NCI-H2081 treated with DMSO at 0.1 percent for 48 hours (cell line): ENCODE measurements at regions not wholly inside any gene's neighbourhood (a gene's known extent, or its start where the extent isn't known, plus 50 kb on each side); places are given as distances from the start of the nearest gene placed in this dataset.

Experiments
- DNase-seq: peaks from one replicate; lab custom pipeline; 2025; lab: John Stamatoyannopoulos, UW

DNA sequence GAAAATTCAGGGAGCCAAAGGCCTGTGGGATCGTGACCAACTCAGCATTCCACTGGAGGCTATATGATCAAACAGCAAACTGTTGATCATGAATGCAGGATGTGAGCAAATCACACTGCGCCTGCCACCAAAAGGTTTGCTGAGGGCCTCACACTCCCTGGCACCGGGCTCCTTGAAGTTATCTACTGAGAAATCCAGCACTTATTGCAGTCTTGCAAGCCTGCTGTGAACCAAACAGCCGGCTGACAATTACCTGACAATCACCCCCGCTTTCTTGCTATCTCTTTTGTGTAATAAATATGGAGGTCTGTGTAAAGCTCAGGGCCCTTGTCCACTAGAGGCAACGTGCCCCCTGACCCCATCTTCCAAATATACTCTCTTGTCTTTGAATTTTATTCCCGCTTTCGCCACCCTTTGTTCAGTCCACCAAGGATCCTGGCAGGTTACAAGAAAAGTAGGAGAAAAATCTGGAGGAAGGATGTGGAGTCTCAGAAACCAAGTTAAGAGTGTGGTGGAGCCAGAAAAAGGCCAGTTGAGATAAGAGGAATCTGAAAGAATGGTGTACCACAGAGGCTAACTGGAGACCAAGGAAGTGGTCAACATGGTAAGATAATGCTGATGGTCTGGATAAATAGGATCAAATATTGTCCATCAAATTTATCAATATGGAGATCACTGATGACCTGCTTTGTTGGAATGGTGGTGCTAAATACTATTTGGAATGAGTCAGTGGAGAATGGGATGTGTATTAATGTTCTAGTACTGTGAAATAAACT is 229.2 kb downstream of the ALX1 start:
- DNase-seq = no peak

DNA sequence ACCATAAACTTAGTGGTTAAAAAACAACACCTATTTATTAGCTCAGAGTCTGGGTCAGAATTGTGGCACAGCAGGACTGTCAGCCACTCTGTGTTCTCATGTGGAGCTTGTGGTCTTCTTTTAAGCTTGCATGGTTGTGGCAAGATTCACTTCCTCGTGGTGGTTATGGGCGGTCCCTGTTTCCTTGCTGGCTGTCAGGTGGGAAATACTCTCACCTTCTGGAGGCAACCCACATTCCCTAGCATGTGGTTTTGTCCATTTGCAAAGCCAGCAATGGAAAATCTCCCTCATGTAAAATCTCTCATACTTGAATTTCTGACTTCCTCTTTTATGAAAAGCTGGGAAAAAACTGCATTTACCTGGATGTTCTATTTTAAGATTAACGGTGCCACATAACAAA is 229.8 kb downstream of the ALX1 start:
- no peak for DNase-seq

DNA sequence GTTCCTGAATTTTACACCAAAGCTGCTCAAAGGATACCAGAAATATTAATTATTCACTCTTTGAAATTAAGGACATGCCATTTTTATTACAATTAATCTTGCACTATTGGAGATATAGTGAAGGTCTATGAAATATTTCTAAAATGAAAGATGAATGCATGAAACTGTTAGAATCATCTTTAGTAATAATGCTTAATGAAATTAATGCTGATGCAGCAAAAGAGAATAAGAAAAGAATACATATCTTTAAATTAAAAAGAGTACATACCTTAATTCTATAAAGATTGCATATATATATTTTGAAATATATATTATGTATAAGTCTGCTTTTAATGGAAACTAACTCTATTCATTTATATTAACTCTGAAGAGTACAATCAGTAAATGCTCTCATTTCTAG is 236.0 kb downstream of the ALX1 start:
- no peak for DNase-seq

DNA sequence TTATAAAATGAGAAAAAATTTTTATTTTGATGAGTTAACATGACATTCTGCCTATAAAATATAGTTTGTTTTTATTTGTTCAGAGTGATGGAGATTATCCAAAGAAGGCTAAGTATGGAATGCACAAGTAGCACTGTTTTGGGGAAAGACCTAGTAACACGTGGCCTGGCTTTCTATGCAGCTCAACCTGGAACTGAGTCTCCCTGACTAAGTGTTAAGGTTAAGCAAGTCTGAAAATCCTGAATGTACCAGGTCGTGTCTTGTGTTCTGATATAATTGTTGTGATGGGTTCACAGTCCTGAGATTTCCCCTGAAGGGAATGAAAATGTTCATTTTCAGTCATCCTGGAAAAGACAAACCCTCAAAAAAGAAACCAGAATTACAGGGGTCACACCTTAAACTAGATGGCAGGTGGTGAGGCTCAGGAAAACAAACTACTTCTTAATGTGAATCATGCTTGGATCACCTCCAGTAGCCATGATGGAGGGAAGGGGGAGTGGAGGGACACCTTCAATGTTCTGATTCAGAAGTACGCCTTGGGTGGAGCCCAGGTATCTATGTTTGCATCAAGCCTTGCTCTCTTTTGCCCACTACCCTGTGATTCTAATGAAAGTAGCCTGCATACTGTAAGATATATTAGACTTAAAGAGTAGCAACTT is 236.8 kb downstream of the ALX1 start:
- DNase-seq = no peak

DNA sequence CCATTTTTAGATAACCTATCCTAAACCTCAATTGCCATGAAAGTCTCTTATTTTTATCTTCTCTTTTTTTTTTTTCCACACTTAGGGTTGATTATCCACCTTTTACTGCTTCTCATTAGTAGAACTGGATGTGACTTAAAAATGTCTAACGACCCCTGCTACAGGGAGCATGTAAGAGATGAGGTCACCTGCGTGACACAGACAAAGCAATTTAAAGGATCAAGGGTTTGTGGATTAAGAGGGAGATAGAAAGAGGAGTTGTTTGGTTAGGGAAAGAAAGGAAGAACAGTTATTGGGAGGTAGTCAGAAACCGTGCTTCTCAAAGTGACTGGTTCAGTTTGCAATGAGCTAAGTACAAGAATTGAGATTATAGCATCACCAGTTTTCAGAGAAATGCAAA is 239.1 kb downstream of the ALX1 start:
- no peak for DNase-seq

DNA sequence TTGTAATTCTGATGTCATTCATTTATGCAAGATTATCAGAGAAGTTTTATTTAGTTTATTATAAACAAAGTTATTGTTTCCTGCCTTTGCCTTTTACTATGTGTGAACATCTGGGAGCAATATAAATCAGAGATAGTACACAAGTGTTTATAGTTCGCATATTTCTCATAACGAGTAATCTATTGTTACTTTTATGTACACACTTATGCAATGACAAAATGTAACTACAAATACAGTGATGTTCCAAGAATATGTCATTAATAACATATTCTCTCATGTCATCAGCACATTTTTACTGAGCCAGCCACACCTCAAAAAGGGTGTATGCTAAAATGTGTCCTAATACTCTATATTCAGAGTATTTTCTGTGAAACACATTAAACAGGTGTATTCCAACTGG is 243.2 kb downstream of the ALX1 start:
- no peak for DNase-seq

DNA sequence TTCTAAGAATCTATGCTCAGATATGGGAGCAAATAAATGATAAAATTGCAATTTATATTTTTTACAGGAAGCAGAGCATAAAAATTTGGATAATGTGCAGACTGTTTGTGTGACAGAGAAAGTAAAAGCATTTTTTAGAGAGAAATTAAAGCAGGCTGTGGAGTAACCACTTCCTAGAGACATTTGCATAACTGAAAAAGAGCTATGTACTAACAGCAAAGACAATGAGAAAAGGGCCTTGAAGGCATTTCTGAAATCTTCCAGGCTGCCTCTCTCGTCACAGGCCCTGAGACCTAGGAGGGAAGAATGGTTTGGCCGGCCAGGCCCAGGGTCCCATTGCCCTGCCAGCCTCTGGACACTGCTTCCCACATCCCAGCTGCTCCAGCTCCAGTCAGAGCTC is 247.2 kb downstream of the ALX1 start:
- no peak for DNase-seq

DNA sequence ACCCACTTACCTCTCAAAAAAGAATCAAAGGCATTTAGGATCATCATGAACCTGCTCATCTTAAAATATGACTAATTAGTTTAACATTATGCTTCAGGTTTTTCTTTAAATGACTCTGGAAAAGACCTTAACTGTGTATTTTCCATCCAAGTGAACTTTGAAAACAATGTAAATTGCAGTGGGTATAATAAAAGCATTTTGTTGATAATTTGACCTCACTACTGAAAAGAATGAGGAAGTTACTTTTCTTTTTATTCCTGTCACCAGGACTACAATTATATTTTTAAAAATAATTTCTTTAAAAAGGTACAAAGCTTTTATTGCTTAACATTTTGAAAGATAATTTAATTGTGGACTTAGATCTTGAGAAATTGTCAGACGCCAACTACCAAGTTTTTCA is 249.9 kb downstream of the ALX1 start:
- no peak for DNase-seq

DNA sequence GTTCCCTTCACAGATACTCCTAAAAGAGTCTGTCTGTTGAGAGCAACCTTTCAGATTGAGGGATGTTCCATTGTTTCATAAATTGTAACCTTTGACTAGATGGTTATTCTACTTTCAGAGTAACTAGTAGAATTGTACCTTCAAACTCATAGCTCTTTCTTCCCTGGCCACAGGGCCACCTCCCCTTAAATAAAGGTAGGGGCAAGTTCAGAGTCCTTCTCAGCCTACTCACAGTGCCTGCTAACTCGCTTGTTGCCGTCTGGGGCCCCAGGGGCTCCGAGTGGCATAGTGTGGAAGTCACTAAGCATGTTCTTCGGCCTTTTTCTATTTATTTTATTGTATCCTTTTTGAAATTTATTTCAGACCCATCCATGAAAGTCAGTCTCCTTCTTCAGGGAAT is 250.4 kb downstream of the ALX1 start:
- no peak for DNase-seq

DNA sequence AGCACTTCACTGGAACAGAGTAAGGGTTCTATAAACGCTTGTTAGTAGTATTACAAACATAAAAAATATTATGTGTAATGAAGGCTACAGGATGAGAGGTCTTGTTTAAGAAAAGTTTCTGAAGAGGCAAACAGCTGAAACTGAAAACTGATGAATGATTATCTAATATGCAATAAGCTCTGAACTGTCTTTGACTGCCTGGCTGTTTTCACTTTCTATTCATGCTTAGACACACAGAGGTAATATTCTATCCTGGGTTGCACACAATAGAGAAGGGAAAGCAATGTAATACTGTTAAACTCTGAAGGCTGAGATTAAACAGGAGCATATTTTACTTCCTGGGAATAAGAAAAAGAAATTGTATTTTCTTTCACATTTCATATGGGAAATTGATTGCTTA is 251.3 kb downstream of the ALX1 start:
- no peak for DNase-seq

DNA sequence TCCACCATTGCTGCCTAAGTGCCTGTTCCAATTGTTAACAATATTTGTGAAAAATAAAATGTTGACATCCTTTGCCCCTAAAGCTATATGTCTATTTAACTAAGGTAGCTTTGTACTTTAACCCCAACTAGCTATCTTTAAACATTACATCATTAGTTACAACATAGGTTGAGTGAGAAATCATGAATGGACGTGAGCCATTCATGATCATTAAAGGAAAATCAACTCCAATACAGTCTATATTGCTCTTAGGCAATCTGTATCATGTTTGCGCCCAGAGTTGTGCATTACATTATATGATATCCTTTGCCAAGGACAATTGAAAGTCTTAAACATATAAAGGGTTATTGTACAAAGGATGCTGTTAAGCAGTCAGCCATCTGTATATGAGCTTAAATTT is 269.6 kb downstream of the ALX1 start:
- no peak for DNase-seq

DNA sequence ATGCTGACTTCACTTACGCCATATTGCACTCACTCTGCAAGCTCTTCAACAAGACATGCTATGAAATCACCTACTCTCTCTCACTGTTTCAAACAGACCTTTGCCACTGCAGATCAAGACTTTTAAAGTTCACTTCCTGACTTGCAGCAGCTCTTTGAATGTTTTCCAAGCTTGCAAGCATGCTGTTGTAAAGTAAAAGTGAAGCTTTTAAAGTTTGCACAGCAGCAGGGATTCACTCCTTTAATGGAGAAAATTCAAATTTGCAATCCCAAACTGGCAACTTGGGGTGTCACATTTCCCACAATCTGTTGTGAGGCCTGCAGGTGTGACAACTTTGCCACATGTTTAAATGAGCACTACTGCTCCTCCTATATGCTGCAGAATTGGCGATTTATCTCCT is 270.9 kb downstream of the ALX1 start:
- no peak for DNase-seq

DNA sequence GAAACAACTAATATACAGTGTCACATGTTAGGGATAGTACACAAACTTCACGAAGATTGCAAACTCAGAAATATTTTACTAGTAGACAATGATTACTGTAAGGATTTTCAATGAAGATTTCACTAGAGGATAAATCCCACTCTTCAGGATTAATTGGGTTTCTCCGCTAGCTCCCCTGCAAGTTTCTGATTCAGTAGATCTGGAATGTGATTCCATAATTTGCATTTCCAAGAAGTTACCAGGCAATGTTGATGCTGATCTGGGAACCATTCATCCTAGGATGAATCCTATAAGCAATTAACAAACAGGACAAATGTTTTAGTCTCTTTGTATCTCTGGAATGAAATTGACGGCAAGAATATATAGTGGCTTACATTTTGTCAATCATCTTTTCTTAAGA is 272.4 kb downstream of the ALX1 start:
- no peak for DNase-seq

DNA sequence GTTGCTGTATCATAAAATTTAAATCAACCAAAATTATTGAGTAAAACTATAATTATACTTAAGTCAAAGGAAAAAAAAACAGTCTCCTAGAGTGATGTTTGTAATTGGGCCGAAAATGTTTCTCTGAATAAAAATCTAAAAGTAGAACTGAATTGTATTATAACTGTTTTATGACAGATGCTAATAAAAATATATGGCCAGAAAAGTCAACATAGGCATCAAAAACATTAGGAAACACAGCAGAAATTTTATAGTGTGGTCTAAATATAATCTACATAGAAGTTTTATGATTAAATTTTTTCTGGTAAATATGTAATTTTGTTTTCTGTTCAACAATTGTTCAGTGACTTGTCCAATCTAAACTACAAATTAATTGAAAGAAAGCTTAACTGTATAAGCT is 277.8 kb downstream of the ALX1 start:
- no peak for DNase-seq

DNA sequence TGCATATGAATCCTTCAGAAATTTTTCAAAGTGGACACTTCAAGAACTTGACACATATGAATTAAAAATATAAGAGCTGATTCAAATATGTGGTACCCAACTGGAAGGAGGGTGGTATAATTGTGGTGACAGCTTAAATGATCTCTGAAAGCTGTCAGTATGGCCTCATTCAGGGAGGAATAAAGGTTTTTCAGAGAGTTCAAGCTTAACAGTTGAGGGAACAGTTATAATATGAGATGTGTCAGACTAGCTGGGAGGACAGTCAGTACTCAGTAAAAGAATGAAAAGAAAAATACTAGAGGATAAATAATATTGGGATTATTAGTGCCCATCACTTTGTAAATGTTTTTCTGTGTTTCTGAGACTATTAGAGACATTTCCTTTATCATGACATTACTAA is 277.5 kb downstream of the RASSF9 start:
- DNase-seq = no peak

DNA sequence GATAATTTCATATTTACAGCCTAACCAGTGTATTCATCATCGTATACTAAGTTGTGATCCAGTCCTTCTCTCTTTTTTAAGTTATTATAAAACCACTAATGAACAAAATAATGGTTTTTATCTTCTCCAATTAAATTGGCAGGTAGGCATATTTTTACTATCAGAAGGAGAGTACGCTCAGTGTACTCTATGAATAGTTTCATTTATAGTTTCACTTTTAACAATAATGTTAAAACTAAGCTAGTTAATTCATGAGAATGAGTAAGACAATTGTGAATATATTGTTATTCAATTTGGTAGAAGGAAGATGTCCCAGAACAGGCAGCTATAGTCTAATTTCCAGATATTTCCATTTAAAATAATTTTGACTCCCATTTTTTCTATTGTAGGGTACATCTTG is 277.1 kb downstream of the RASSF9 start:
- no peak for DNase-seq

DNA sequence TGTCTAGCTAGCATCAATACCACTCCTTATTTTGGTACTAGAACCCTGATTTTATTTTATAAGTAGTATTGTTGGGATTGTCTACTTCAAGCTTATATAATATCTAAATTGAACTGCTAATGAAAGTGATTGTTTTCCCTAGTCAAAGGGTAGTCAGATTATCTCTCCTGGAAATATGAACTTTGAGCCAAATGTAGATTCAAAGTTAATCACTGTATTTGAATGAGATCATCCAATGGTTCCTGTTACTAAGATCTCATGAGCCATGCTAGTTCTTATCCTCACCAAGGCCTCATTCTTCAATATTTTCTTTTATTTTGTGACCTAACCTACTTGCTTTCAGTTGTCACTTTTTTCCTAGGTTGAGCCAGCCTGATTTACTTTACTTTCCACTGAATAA is 276.7 kb downstream of the RASSF9 start:
- DNase-seq = no peak

DNA sequence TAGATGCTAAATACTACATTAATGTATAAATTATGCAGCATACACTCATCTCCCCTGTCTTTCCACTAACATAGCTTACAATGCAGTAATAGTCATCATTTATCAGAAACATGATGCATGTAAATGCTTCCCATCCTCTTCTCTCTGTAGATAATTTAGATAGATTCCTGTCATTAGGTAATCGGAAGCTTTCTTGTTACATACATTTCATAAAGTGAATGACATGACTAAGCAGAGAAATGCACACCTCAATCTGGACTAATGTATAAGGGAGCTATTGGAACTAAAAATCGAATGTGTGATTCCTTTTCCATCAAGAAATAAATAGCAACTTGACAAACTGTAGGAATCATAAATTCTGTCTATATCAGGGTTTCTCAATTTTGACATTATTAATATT is 273.4 kb downstream of the RASSF9 start:
- no peak for DNase-seq

DNA sequence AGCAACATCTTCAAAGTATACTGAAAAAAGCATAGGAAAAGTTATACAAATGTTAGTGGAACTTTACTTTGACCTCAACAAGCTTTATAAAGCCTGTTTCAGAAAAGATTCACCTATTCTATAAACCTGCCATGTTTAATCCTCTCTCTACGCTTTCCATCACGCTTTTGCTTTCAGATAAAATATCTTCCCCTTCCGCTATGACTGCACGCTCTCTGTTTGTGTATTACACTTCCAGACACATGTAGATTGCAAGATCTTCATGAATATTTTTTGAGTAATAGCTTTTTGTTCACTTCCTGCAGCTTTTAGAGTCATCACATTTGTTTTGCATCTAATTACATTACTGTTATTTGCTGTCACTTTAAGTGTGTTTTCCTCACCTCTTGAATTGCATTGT is 271.4 kb downstream of the RASSF9 start:
- DNase-seq = no peak

DNA sequence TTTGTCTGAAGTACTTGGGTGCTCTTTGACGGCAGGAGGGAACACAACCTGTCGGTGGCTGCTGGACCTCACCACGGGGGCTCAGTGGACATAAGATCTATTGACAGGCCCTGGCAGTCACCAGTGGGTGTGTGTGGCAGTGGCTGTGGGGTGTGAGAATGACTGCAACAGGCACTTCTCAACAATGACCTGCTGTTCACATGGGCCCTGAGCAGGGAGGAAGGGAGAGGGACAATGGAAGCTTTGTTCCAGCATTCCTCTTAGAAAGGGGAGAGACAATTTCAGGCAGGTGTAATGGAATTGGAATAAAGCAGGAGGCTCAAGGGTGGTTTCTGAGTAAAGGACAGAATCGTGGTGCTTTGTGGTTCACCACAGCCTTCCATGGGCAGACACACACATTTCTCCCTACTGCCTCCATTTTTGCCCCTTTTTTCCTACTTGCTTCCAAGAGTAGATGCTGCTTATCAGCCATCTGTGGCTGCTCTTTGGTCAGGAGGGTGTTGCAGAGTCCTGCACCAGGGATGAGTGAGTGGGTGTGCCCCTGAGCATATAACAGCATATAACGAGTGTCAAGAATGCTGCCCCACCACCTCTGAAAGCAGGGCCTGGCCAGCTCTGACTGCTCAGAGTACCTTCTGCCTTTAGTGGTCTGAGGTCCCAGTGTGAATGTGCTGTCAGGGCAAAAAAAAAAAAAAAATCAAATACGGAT is 267.7 kb downstream of the RASSF9 start:
- no peak for DNase-seq

DNA sequence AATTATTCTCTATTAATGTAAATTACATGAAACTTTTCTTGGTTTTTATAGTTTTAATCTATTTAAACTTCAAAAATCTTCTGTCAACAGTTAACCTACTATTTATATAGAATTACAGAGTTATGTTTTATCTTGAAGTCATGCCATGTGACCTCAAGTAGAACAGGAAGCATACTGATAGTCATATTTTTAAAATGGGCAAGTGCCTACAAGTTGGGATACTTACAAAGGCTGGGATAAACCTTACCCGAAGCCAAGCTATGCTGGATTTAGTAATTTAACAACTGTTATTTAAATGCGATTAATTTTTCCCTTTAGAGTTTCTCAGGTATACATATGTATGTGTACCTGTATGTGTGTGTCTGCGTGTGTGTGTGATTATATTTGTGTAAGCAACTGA is 266.9 kb downstream of the RASSF9 start:
- DNase-seq = no peak

DNA sequence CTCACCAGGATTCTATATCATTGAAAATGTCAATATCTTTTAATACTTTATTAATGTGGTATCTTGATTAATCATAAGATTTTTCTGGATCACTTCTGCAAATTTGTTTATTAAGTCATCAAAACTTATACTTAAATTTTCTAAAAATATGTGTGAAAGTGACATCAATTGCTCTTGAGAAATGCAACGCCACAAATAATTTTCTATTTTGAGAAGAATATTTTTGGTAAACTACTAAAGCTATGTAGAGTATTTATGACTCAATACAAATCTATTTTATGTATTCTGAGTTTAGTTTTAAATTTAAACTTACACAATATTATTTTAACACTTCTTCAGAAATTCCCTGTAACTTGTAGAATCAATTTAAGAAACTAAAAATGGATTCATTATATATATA is 263.3 kb downstream of the RASSF9 start:
- DNase-seq = no peak

DNA sequence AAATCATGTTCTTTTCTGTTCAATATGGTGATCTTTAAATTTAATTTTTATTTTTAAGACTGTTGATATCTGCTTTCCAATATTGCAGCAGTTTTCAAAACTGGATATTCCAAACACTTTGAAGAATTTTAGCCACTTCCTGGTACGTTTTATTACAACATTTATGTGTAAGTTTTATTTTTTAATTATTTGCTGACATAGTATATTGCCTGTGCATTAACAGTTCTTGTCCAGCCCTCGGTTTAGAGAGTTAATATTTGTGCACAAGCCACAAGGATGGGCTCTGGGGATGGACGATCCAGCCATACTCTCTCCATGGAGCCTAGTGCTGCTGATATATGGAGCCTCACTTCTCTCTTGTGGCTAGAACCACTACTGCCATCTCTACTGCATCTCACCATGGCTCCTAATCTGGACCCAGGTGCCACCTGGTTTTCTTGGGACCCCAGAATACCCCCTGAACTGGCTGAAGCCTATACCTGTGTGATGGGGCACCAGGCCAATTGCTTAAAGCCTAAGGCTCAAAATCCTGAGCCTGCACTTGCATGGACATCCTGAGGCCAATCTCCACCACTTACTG is 262.5 kb downstream of the RASSF9 start:
- DNase-seq = no peak
